ENCODE measurements at regions not wholly inside any gene's neighbourhood (a gene's known extent, or its start where the extent isn't known, plus 50 kb on each side); places are given as distances from the start of the nearest gene placed in this dataset.

DNA sequence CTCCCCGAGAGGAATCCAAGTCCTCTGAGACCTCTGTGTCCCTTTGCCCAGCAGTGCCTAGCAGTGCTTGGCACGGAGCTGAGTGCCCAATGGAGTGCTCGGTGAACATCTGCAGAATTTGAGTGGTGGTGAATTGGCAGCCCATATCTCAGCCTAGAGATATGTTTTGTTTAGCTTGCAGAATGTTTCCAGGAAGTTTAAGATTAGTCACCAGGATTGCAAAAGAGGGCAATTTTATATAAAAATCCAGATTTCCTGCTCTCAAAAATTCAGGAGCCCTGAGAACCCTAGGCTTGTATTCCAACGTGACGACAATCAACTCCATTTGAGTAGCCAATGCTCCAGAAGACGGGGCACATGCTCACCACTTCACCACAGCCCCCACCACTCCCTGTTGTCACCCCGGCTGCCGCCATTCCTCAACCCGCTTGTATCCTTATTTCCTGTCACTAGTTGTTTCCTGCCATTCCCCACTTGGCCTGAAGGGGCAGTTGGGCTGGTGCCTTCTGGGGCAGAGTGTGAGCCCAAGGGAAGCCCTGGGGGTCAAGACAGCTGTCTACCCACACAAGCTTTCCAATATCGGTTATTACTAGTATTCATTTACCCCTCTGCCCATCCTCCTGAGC lies 116.9 kb downstream of the EFNB1 start:
- H3K23ac ChIP-seq (ENCODE audit: low read depth, low read length, poor library complexity) = no peak overlapping the region
- H2BK120ac ChIP-seq (ENCODE audit: low read depth, low read length) = no peak overlapping the region
- H3K4me1 ChIP-seq (ENCODE audit: control insufficient read depth in 2 of 2, insufficient read depth in 1 of 2, low read depth in 1 of 2, low read length in 2 of 2) = peaks cover 0 to 1% of the 10 kb centered on the region in 2 donors
- no peak overlapping the region for H4K91ac ChIP-seq (ENCODE audit: low read depth, low read length, poor library complexity)
- no peak overlapping the region for H3K4ac ChIP-seq (ENCODE audit: low read length)
- no peak overlapping the region for H2BK5ac ChIP-seq (ENCODE audit: low read length)
- H2BK12ac ChIP-seq (ENCODE audit: low read length) = no peak overlapping the region
- no peak overlapping the region for H3K14ac ChIP-seq (ENCODE audit: low read length)
- H3K27ac ChIP-seq (replicated peaks; ENCODE audit: low read length) = no peak overlapping the region
- H2BK15ac ChIP-seq (ENCODE audit: low read length) = no peak overlapping the region
- no peak overlapping the region for H3K18ac ChIP-seq (ENCODE audit: low read length)
- no peak overlapping the region for H2AK5ac ChIP-seq (ENCODE audit: low read depth, low read length)
- no CpG with 5 or more reads among the region's 10 CpGs for WGBS, 2 donors (ENCODE audit: extremely low coverage in 2 of 2, insufficient read length in 2 of 2, insufficient replicate concordance in 1 of 2)
- no peak for DNase-seq (ENCODE audit: low spot score)
- H3K36me3 ChIP-seq (replicated peaks in 1 of 2; ENCODE audit: control insufficient read depth in 2 of 2, insufficient read depth in 2 of 2, low read length in 2 of 2) = no peaks in the 10 kb centered on the region
- H3K4me2 ChIP-seq (ENCODE audit: insufficient read depth, low read length, poor library complexity, severe bottlenecking) = no peak overlapping the region
- H3K9me3 ChIP-seq (replicated peaks in 1 of 2; ENCODE audit: control insufficient read depth in 2 of 2, insufficient read depth in 1 of 2, low read depth in 1 of 2, low read length in 2 of 2) = no peaks in the 10 kb centered on the region
- no peak overlapping the region for H3K4me3 ChIP-seq (ENCODE audit: low read length in 2 of 2)
- no peak overlapping the region for H3K9ac ChIP-seq (ENCODE audit: low read depth, low read length, poor library complexity)
- H4K8ac ChIP-seq (ENCODE audit: low read depth, low read length) = no peak overlapping the region
- H3K79me1 ChIP-seq (ENCODE audit: low read depth, low read length) = no peaks in the 10 kb centered on the region
- no peak overlapping the region for H2AFZ ChIP-seq (ENCODE audit: low read length)
- peaks cover 0 to 24% (median 0%) of the 10 kb centered on the region in 3 experiments for H3K27me3 ChIP-seq (ENCODE audit: control insufficient read depth in 3 of 3, insufficient read depth in 3 of 3, low read depth in 1 of 3, low read length in 3 of 3)

DNA sequence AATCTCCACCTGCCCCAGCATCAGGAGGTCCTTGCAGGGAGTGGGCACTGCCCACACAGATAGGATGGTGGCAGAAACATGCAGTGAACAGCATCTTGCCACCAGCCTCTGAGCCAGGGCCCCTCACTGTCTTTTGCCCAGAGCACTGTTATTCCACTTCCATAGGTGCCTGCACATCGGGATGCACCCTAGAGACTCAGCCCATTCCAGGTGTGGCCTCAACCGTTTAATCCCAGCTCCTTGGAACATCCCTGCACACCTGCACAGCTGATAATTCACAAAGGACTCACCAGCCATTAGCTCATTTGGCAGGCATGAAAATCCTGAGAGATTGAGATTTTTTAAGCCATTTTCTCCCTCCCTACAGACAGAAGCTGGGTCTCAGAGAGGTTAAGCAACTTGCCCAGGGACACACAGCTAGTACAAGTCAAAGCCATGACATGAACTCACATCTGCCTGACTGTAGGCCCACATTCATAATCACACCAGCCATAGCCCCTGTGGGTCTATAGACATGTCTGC lies 116.3 kb downstream of the EFNB1 start:
- DNase-seq (ENCODE audit: low spot score) = no peak
- no CpG with 5 or more reads among the region's 2 CpGs for WGBS, 2 donors (ENCODE audit: extremely low coverage in 2 of 2, insufficient read length in 2 of 2, insufficient replicate concordance in 1 of 2)
- no peak overlapping the region for H4K8ac ChIP-seq (ENCODE audit: low read depth, low read length)

DNA sequence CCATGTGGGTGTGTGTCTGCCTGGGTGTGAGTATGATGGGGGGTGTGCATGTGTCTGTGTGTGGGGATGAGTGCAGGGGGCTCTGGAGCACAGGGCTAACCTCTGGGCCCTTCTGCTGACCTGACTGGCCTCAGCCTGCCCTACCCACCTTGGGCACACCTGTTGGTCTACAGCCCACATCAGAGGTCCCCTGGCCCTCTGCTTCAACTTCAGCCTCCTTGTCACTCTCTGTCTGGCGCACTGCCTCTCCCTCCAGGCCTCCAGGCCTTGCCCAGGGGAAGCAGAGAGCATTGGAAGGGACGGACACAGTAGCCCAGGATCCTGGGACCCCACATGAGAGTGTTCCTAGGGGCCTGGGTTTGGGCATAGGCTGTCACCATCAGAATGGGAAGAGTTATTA lies 115.4 kb downstream of the EFNB1 start:
- H3K18ac ChIP-seq (ENCODE audit: low read length) = peak overlapping the region; percentile 11
- H2AK5ac ChIP-seq (ENCODE audit: low read depth, low read length) = no peak overlapping the region
- H3K9me3 ChIP-seq (replicated peaks in 1 of 2; ENCODE audit: control insufficient read depth in 2 of 2, insufficient read depth in 1 of 2, low read depth in 1 of 2, low read length in 2 of 2) = no peaks in the 10 kb centered on the region
- no peak overlapping the region for H2BK120ac ChIP-seq (ENCODE audit: low read depth, low read length)
- no peak overlapping the region for H3K4me2 ChIP-seq (ENCODE audit: insufficient read depth, low read length, poor library complexity, severe bottlenecking)
- H3K27ac ChIP-seq (replicated peaks; ENCODE audit: low read length) = no peak overlapping the region
- no CpG with 5 or more reads among the region's 2 CpGs for WGBS, 2 donors (ENCODE audit: extremely low coverage in 2 of 2, insufficient read length in 2 of 2, insufficient replicate concordance in 1 of 2)
- H3K9ac ChIP-seq (ENCODE audit: low read depth, low read length, poor library complexity) = no peak overlapping the region
- no peaks in the 10 kb centered on the region for H3K79me1 ChIP-seq (ENCODE audit: low read depth, low read length)
- no peak overlapping the region for H2BK12ac ChIP-seq (ENCODE audit: low read length)
- no peak overlapping the region for H3K4me3 ChIP-seq (ENCODE audit: low read length in 2 of 2)
- no peak overlapping the region for H3K23ac ChIP-seq (ENCODE audit: low read depth, low read length, poor library complexity)
- H3K27me3 ChIP-seq (ENCODE audit: control insufficient read depth in 3 of 3, insufficient read depth in 3 of 3, low read depth in 1 of 3, low read length in 3 of 3) = peaks cover 0 to 19% (median 0%) of the 10 kb centered on the region in 3 experiments
- H3K4me1 ChIP-seq (ENCODE audit: control insufficient read depth in 2 of 2, insufficient read depth in 1 of 2, low read depth in 1 of 2, low read length in 2 of 2) = peaks cover 0 to 2% of the 10 kb centered on the region in 2 donors
- no peak overlapping the region for H2AFZ ChIP-seq (ENCODE audit: low read length)
- H3K36me3 ChIP-seq (replicated peaks in 1 of 2; ENCODE audit: control insufficient read depth in 2 of 2, insufficient read depth in 2 of 2, low read length in 2 of 2) = no peaks in the 10 kb centered on the region
- no peak overlapping the region for H4K8ac ChIP-seq (ENCODE audit: low read depth, low read length)
- no peak overlapping the region for H3K4ac ChIP-seq (ENCODE audit: low read length)
- H2BK15ac ChIP-seq (ENCODE audit: low read length) = no peak overlapping the region
- H3K14ac ChIP-seq (ENCODE audit: low read length) = peak overlapping the region; percentile 38
- no peak for DNase-seq (ENCODE audit: low spot score)
- H2BK5ac ChIP-seq (ENCODE audit: low read length) = no peak overlapping the region
- H4K91ac ChIP-seq (ENCODE audit: low read depth, low read length, poor library complexity) = no peak overlapping the region

More for the DNA sequence above, 116.3 kb downstream of the EFNB1 start:
- H2AFZ ChIP-seq (ENCODE audit: low read length) = no peak overlapping the region
- no peaks in the 10 kb centered on the region for H3K36me3 ChIP-seq (replicated peaks in 1 of 2; ENCODE audit: control insufficient read depth in 2 of 2, insufficient read depth in 2 of 2, low read length in 2 of 2)
- no peak overlapping the region for H2BK120ac ChIP-seq (ENCODE audit: low read depth, low read length)
- H3K9ac ChIP-seq (ENCODE audit: low read depth, low read length, poor library complexity) = no peak overlapping the region
- no peak overlapping the region for H2BK5ac ChIP-seq (ENCODE audit: low read length)
- no peak overlapping the region for H3K23ac ChIP-seq (ENCODE audit: low read depth, low read length, poor library complexity)
- no peak overlapping the region for H3K4me3 ChIP-seq (ENCODE audit: low read length in 2 of 2)
- no peak overlapping the region for H2AK5ac ChIP-seq (ENCODE audit: low read depth, low read length)
- no peak overlapping the region for H3K4ac ChIP-seq (ENCODE audit: low read length)
- no peaks in the 10 kb centered on the region for H3K79me1 ChIP-seq (ENCODE audit: low read depth, low read length)
- H3K14ac ChIP-seq (ENCODE audit: low read length) = peak overlapping the region; percentile 21
- H3K4me1 ChIP-seq (ENCODE audit: control insufficient read depth in 2 of 2, insufficient read depth in 1 of 2, low read depth in 1 of 2, low read length in 2 of 2) = peaks cover 0 to 2% of the 10 kb centered on the region in 2 donors
- H3K18ac ChIP-seq (ENCODE audit: low read length) = no peak overlapping the region
- H3K9me3 ChIP-seq (replicated peaks in 1 of 2; ENCODE audit: control insufficient read depth in 2 of 2, insufficient read depth in 1 of 2, low read depth in 1 of 2, low read length in 2 of 2) = no peaks in the 10 kb centered on the region
- no peak overlapping the region for H2BK12ac ChIP-seq (ENCODE audit: low read length)
- H3K4me2 ChIP-seq (ENCODE audit: insufficient read depth, low read length, poor library complexity, severe bottlenecking) = no peak overlapping the region
- H3K27ac ChIP-seq (replicated peaks; ENCODE audit: low read length) = no peak overlapping the region
- peaks cover 0 to 19% (median 0%) of the 10 kb centered on the region in 3 experiments for H3K27me3 ChIP-seq (ENCODE audit: control insufficient read depth in 3 of 3, insufficient read depth in 3 of 3, low read depth in 1 of 3, low read length in 3 of 3)
- H4K91ac ChIP-seq (ENCODE audit: low read depth, low read length, poor library complexity) = no peak overlapping the region
- no peak overlapping the region for H2BK15ac ChIP-seq (ENCODE audit: low read length)

DNA sequence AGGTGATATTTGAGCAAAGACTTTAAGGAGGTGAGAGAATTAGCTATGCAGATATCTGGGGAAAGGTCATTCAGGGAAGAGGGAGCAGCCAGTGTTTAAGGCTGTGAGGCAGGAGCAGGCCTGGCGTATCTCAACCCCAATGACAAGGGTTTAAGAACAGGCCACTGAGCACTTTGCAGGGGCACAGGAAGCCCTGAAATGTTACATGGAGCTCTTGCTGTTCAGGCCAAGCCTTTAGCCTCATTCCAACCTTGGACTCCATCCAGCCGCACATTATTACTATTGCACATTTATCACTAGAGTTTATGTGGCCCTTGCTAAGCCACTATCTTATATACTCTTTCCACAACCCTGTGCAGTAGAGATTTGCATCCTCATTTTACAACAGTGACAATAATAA lies 114.0 kb downstream of the EFNB1 start:
- H3K14ac ChIP-seq (ENCODE audit: low read length) = no peak overlapping the region
- H3K27me3 ChIP-seq (ENCODE audit: control insufficient read depth in 3 of 3, insufficient read depth in 3 of 3, low read depth in 1 of 3, low read length in 3 of 3) = peaks cover 0 to 16% (median 0%) of the 10 kb centered on the region in 3 experiments
- no peak overlapping the region for H2BK5ac ChIP-seq (ENCODE audit: low read length)
- no peak overlapping the region for H3K4me3 ChIP-seq (ENCODE audit: low read length in 2 of 2)
- no peak overlapping the region for H3K4ac ChIP-seq (ENCODE audit: low read length)
- no peak overlapping the region for H3K27ac ChIP-seq (replicated peaks; ENCODE audit: low read length)
- H3K79me1 ChIP-seq (ENCODE audit: low read depth, low read length) = no peaks in the 10 kb centered on the region
- no peak overlapping the region for H2AK5ac ChIP-seq (ENCODE audit: low read depth, low read length)
- H3K9me3 ChIP-seq (replicated peaks in 1 of 2; ENCODE audit: control insufficient read depth in 2 of 2, insufficient read depth in 1 of 2, low read depth in 1 of 2, low read length in 2 of 2) = no peaks in the 10 kb centered on the region
- no peak overlapping the region for H4K8ac ChIP-seq (ENCODE audit: low read depth, low read length)
- no peak overlapping the region for H3K9ac ChIP-seq (ENCODE audit: low read depth, low read length, poor library complexity)
- no peak overlapping the region for H2BK15ac ChIP-seq (ENCODE audit: low read length)
- H3K36me3 ChIP-seq (replicated peaks in 1 of 2; ENCODE audit: control insufficient read depth in 2 of 2, insufficient read depth in 2 of 2, low read length in 2 of 2) = no peaks in the 10 kb centered on the region
- no CpG with 5 or more reads among the region's 2 CpGs for WGBS, 2 donors (ENCODE audit: extremely low coverage in 2 of 2, insufficient read length in 2 of 2, insufficient replicate concordance in 1 of 2)
- no peak overlapping the region for H4K91ac ChIP-seq (ENCODE audit: low read depth, low read length, poor library complexity)
- H2BK120ac ChIP-seq (ENCODE audit: low read depth, low read length) = no peak overlapping the region
- H3K4me1 ChIP-seq (ENCODE audit: control insufficient read depth in 2 of 2, insufficient read depth in 1 of 2, low read depth in 1 of 2, low read length in 2 of 2) = peaks cover 0 to 8% of the 10 kb centered on the region in 2 donors
- no peak overlapping the region for H3K4me2 ChIP-seq (ENCODE audit: insufficient read depth, low read length, poor library complexity, severe bottlenecking)
- H2AFZ ChIP-seq (ENCODE audit: low read length) = no peak overlapping the region
- no peak overlapping the region for H3K18ac ChIP-seq (ENCODE audit: low read length)
- no peak overlapping the region for H3K23ac ChIP-seq (ENCODE audit: low read depth, low read length, poor library complexity)
- DNase-seq (ENCODE audit: low spot score) = no peak
- no peak overlapping the region for H2BK12ac ChIP-seq (ENCODE audit: low read length)

Measured in neuronal stem cell (in vitro differentiated cells).